ENCODE measurements at regions not wholly inside any gene's neighbourhood (a gene's known extent, or its start where the extent isn't known, plus 50 kb on each side); places are given as distances from the start of the nearest gene placed in this dataset.

DNA sequence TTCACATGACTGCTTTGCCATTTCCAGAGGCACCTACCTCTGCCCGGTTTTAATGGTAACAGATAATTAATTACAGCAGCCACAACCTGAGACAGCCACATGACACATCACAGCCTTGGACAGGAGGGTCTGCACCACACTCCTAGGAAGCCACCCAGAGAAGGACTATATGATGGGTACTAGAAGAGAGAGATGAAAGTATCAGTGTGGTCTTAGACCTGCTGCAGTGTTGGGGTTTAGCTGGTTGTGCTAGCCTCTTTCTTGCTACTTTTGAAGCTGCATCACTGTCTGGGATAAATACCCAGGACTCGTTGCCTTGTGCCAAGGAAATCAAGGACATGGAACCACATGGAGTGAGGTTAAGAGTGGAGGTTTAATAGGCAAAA, 266.4 kb downstream of the ICE1 start:
- H3K27me3 Mint-ChIP-seq (ENCODE audit: low read depth) = peaks cover 5% of the 10 kb centered on the region
- peaks cover 20% of the 10 kb centered on the region for H3K4me1 Mint-ChIP-seq
- peaks cover 4% of the 10 kb centered on the region for H3K9me3 Mint-ChIP-seq
- no peak overlapping the region for H3K27ac Mint-ChIP-seq (ENCODE audit: unreplicated experiment)
- TF ChIP-seq, protein P1, sequence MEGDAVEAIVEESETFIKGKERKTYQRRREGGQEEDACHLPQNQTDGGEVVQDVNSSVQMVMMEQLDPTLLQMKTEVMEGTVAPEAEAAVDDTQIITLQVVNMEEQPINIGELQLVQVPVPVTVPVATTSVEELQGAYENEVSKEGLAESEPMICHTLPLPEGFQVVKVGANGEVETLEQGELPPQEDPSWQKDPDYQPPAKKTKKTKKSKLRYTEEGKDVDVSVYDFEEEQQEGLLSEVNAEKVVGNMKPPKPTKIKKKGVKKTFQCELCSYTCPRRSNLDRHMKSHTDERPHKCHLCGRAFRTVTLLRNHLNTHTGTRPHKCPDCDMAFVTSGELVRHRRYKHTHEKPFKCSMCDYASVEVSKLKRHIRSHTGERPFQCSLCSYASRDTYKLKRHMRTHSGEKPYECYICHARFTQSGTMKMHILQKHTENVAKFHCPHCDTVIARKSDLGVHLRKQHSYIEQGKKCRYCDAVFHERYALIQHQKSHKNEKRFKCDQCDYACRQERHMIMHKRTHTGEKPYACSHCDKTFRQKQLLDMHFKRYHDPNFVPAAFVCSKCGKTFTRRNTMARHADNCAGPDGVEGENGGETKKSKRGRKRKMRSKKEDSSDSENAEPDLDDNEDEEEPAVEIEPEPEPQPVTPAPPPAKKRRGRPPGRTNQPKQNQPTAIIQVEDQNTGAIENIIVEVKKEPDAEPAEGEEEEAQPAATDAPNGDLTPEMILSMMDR (conservative IDR thresholded peaks at IDR 0.05) = no peak
- no peak for DNase-seq (ENCODE audit: low read depth, low spot score)
- peaks cover 3% of the 10 kb centered on the region for H3K36me3 Mint-ChIP-seq (ENCODE audit: low read depth)
- no peak overlapping the region for H3K4me3 Mint-ChIP-seq

DNA sequence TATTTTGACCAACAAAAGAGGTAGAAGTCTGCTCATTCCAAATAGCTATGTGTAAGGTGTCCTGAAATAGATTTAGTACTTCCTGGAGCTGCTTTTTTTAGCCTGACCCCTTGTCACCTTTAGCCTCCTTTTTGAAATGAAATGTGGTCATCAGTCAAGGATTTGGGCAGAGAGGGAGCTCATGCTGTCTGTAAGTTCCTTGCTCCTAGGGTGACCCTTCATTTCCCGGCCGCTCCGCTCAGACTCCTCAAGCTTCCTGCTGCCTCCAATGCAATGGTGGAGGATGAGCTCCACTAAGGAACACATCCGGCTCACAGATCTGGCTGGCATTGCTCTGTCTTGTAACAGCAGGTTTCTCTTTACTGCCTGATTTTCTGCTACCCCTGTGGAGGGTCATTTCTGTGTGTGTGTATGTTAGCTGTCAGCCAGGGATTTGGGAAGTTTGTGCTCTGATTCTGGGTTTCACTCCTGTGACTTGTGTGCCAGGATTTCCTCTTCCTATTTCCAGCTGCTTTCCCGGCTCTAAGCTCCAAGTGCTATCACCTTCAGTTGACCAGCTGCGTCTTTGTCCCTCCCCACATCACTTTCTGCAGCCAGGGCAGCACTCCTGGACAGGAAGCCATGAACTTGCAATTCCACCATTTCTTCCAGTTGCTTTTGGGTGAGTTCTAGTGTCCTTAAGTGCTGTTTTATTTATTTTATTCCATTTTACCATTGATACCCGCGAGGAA, 265.9 kb downstream of the ICE1 start:
- no peak overlapping the region for H3K27ac Mint-ChIP-seq (ENCODE audit: unreplicated experiment)
- peaks cover 20% of the 10 kb centered on the region for H3K4me1 Mint-ChIP-seq
- no peak for DNase-seq (ENCODE audit: low read depth, low spot score)
- TF ChIP-seq, protein P1 (conservative IDR thresholded peaks at IDR 0.05) = no peak
- no peak overlapping the region for H3K4me3 Mint-ChIP-seq
- peaks cover 8% of the 10 kb centered on the region for H3K9me3 Mint-ChIP-seq
- peaks cover 5% of the 10 kb centered on the region for H3K27me3 Mint-ChIP-seq (ENCODE audit: low read depth)
- H3K36me3 Mint-ChIP-seq (ENCODE audit: low read depth) = peaks cover 3% of the 10 kb centered on the region

DNA sequence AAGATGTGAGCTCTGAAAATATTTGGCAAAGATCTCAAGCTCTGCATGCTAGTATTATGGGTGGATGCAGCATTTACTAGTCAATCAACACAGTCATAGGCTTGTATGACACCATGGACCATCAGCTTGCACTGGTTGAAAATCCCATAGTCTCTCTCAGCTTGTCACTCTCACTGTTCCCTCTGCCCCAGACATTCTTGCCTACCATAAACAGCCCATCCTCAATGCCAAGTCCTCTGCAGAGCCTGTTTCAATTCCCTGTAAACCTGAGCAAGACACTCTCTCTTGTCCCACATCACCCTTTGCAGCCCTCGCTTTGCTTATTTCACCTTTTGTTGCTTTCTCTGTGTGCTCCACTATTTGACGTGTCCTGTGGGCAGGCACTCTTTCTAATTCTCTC, 264.6 kb downstream of the ICE1 start:
- H3K36me3 Mint-ChIP-seq (ENCODE audit: low read depth) = peaks cover 3% of the 10 kb centered on the region

DNA sequence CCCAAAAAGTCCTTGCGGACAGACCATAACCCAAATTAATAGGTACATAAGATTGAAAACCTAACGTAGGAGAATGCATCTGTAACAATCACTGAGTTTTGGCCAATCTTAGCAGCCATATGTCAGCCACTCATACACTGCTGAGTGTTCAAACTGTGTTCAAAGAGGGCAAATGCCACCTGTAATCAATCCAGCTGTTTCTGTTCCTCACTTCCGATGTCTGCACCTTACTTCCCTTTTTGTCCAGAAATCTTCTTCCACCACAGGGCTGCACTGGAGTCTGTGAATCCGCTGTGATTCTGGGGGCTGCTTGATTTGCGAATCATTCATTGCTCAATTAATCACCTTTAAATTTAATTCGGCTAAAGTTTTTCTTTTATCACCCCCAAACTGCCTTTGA, 263.9 kb downstream of the ICE1 start:
- H3K27ac Mint-ChIP-seq (ENCODE audit: unreplicated experiment) = no peak overlapping the region
- H3K4me1 Mint-ChIP-seq = peaks cover 20% of the 10 kb centered on the region
- TF ChIP-seq, protein P1 (conservative IDR thresholded peaks at IDR 0.05) = no peak
- no peak for DNase-seq (ENCODE audit: low read depth, low spot score)
- H3K4me3 Mint-ChIP-seq = no peak overlapping the region
- H3K36me3 Mint-ChIP-seq (ENCODE audit: low read depth) = no peaks in the 10 kb centered on the region
- peaks cover 2% of the 10 kb centered on the region for H3K27me3 Mint-ChIP-seq (ENCODE audit: low read depth)
- H3K9me3 Mint-ChIP-seq = peaks cover 12% of the 10 kb centered on the region

More for the DNA sequence above, 264.6 kb downstream of the ICE1 start:
- Mint-ChIP-seq H3K27me3 (ENCODE audit: low read depth) (peaks cover 5% of the 10 kb centered on the region), H3K4me3 (no peak overlapping the region), H3K4me1 (peaks cover 20% of the 10 kb centered on the region), H3K9me3 (peaks cover 12% of the 10 kb centered on the region), H3K27ac (ENCODE audit: unreplicated experiment) (no peak overlapping the region)
- TF ChIP-seq, protein P1 (conservative IDR thresholded peaks at IDR 0.05) = no peak
- no peak for DNase-seq (ENCODE audit: low read depth, low spot score)

DNA sequence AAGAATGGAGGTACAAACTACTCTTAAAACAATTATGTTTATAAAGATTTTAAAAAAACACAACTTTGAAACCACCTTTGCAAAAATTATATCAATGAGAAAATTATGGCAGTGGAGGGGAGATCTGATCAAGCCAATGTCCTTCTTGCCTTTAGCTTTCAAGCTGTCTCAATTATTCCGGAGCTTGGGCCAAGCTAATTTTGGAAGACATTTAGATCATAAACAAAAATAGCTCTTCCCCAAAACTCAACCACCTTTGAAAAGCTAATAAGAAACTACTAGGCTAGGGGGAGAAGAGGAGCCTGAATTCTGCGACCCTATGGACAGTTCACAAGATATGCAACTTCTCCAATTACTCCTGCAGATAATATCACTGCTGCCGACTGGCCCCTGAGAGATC, 263.3 kb downstream of the ICE1 start:
- TF ChIP-seq, protein P1 (conservative IDR thresholded peaks at IDR 0.05) = no peak
- no peaks in the 10 kb centered on the region for H3K36me3 Mint-ChIP-seq (ENCODE audit: low read depth)
- DNase-seq (ENCODE audit: low read depth, low spot score) = no peak
- H3K27ac Mint-ChIP-seq (ENCODE audit: unreplicated experiment) = no peak overlapping the region
- H3K4me3 Mint-ChIP-seq = no peak overlapping the region
- peaks cover 20% of the 10 kb centered on the region for H3K4me1 Mint-ChIP-seq
- H3K27me3 Mint-ChIP-seq (ENCODE audit: low read depth) = peaks cover 2% of the 10 kb centered on the region
- H3K9me3 Mint-ChIP-seq = peaks cover 12% of the 10 kb centered on the region
